HCT116 (cell line): ENCODE measurements at regions not wholly inside any gene's neighbourhood (a gene's known extent, or its start where the extent isn't known, plus 50 kb on each side); places are given as distances from the start of the nearest gene placed in this dataset.

ENCODE experiments used
- ATAC-seq: fragments of 200-7000 bp; cut with Tn5 transposase; 2 replicates; pipeline ENCODE4 v1.9.1; 2020; ENCODE audit warnings: mild to moderate bottlenecking, moderate library complexity
- BruUV-seq: library from RNA; stranded (reverse); fragments of 400-500 nt; replicated peaks from 2 replicates; lab custom pipeline; 2021; lab: Mats Ljungman, UMichigan
- CTCF ChIA-PET: fragments of 300-600 bp; sonication (Branson Sonifier 250); formaldehyde crosslinking; loops from one replicate; lab custom pipeline; 2021; ENCODE audit warnings: antibody characterized with exemption; lab: Charles Lee
- POLR2A ChIA-PET: fragments of 300-600, 350-600 bp; sonication (Branson Sonifier 250); formaldehyde crosslinking; loops from one replicate; lab custom pipeline; 2021; ENCODE audit warnings: antibody characterized with exemption; lab: Charles Lee
- RAD21 ChIA-PET, 2 experiments: fragments of 300-600 bp; sonication (Branson Sonifier 250); formaldehyde crosslinking; loops; one replicate each; lab custom pipeline; 2023; ENCODE audit warnings: low total read pairs in 2 of 2; ENCODE audit not compliant: uncharacterized antibody in 2 of 2, unreplicated experiment in 2 of 2, low non-redundant PET in 1 of 2; lab: Charles Lee
- DNase-seq: peaks from one replicate; pipeline ENCODE4 v3.0.0-alpha.2; 2010; ENCODE audit warnings: low read depth, low spot score
- H2AFZ ChIP-seq: fragments of 200-600 bp; shearing (Covaris generic), sonication (generic); 2 replicates; pipeline ENCODE4 v1.6.1; 2017; ENCODE audit warnings: low read depth, mixed run types, mixed read lengths, antibody characterized with exemption, low read length; ENCODE audit not compliant: poor library complexity, severe bottlenecking
- H3K27ac ChIP-seq: 2 replicates; pipeline ENCODE4 v1.5.1; 2012; ENCODE audit warnings: low read depth, low read length
- H3K27me3 ChIP-seq: fragments of 200-600 bp; sonication (generic); 2 replicates; pipeline ENCODE4 v1.6.1; 2016; ENCODE audit warnings: mixed run types, low read length, mixed read lengths; ENCODE audit not compliant: insufficient read depth
- H3K36me3 ChIP-seq, 2 experiments: fragments of 200-500 bp in 1 of 2; fragments of 200-600 bp in 1 of 2; sonication (Bioruptor generic) in 1 of 2; sonication (generic) in 1 of 2; 2 replicates each; pipeline versions ENCODE4 v1.5.1 to v1.6.1; 2014 to 2016; ENCODE audit warnings: low read length in 2 of 2, inconsistent platforms in 1 of 2, mixed read lengths in 1 of 2, mixed run types in 1 of 2; ENCODE audit not compliant: insufficient read depth in 2 of 2, control insufficient read depth in 1 of 2
- H3K4me1 ChIP-seq, 2 experiments: fragments of 200-600 bp in 1 of 2; sonication (generic) in 1 of 2; 2 replicates each; pipeline versions ENCODE4 v1.5.1 to v1.6.1; 2012 to 2017; ENCODE audit warnings: low read length in 2 of 2, inconsistent platforms in 1 of 2, mild to moderate bottlenecking in 1 of 2, mixed read lengths in 1 of 2, mixed run types in 1 of 2, moderate library complexity in 1 of 2; ENCODE audit not compliant: insufficient read depth in 2 of 2, control insufficient read depth in 1 of 2
- H3K4me2 ChIP-seq: fragments of 200-600 bp; sonication (generic); 2 replicates; pipeline ENCODE4 v1.6.1; 2017; ENCODE audit warnings: mixed run types, low read length, mixed read lengths
- H3K4me3 ChIP-seq, 2 experiments: fragments of 200-600 bp in 1 of 2; sonication (generic) in 1 of 2; replicated peaks in 1 of 2; 2 replicates each; pipeline ENCODE4 v1.5.1; 2011 to 2016; ENCODE audit warnings: low read length in 2 of 2, control low read depth in 1 of 2, low read depth in 1 of 2, mild to moderate bottlenecking in 1 of 2, mixed read lengths in 1 of 2, mixed run types in 1 of 2
- H3K79me2 ChIP-seq: fragments of 200-600 bp; sonication (generic); 2 replicates; pipeline ENCODE4 v1.6.1; 2017; ENCODE audit warnings: mild to moderate bottlenecking, mixed run types, low read length, moderate library complexity, mixed read lengths; ENCODE audit not compliant: insufficient read depth
- H3K9ac ChIP-seq: fragments of 200-600 bp; sonication (generic); 2 replicates; pipeline ENCODE4 v1.6.1; 2016; ENCODE audit warnings: low read length, mixed read lengths
- H3K9me2 ChIP-seq: fragments of 200-600 bp; sonication (generic), shearing (Covaris generic); 2 replicates; pipeline ENCODE4 v1.6.1; 2017; ENCODE audit warnings: mixed run types, mild to moderate bottlenecking, moderate library complexity; ENCODE audit not compliant: insufficient read depth
- H3K9me3 ChIP-seq, 2 experiments: fragments of 200-500 bp in 1 of 2; fragments of 200-600 bp in 1 of 2; sonication (Bioruptor generic) in 1 of 2; sonication (generic) in 1 of 2; 2 replicates each; pipeline ENCODE4 v1.6.1; 2014 to 2017; ENCODE audit warnings: low read length in 2 of 2, mixed read lengths in 2 of 2, inconsistent platforms in 1 of 2, low read depth in 1 of 2, mild to moderate bottlenecking in 1 of 2, mixed run types in 1 of 2, moderate library complexity in 1 of 2; ENCODE audit not compliant: control insufficient read depth in 1 of 2, insufficient read depth in 1 of 2
- H4K20me1 ChIP-seq: fragments of 200-600 bp; sonication (generic), shearing (Covaris generic); 2 replicates; pipeline ENCODE4 v1.6.1; 2017; ENCODE audit warnings: mixed run types, mild to moderate bottlenecking, moderate library complexity; ENCODE audit not compliant: insufficient read depth
- EZH2phosphoT487 ChIP-seq: fragments of 200-600 bp; IDR thresholded peaks from 2 replicates; pipeline ENCODE4 v1.6.1; 2018; ENCODE audit warnings: antibody characterized with exemption, borderline replicate concordance
- POLR2AphosphoS5 ChIP-seq: IDR thresholded peaks from 2 replicates; pipeline ENCODE4 v1.6.1; 2011; ENCODE audit warnings: mild to moderate bottlenecking, low read depth, low read length, moderate library complexity
- REST ChIP-seq: IDR thresholded peaks from 2 replicates; pipeline ENCODE4 v1.6.1; 2012; ENCODE audit warnings: low read depth
- SIN3A ChIP-seq: IDR thresholded peaks from 2 replicates; pipeline ENCODE4 v1.6.1; 2012; ENCODE audit warnings: low read depth
- SRF ChIP-seq: IDR thresholded peaks from 2 replicates; pipeline ENCODE4 v1.6.1; 2012; ENCODE audit warnings: low read depth
- intact Hi-C: fragments of 100-400 bp; cut with micrococcal nuclease; formaldehyde crosslinking; loops from 2 replicates; pipeline ENCODE4 v1.10.0; 2022

DNA sequence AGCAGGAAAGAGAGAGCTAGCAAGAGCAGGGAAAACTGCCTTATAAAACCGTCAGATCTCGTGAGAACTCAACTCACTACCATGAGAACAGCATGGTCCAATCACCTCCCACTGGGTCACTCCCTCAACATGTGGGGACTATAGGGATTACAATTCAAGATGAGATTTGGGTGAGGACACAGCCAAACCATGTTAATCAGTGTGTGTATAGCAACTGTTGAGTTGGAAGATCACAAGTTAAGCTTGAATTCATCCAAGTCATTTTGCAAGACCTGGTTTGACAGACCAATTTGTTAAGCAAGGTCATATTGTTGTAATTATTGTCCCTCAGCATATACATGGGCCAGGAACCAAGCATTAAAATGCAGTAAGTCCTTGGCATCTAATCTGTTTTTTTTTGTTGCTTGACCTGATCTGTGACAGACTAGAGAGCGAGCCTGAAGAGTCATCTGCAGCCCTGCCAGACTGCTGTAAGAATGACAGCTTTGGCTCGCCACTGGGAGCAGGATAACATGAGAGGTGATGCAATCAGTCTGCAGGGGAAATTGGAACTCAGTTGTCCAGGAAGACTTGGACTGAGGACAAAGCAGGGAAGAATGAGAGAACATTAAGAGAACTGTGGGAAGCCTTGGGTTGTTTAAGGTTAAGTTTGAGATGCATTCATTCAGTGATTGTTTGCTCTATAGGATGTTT lies 297.6 kb upstream of the SEL1L start (continued):
- TF ChIP-seq REST (no peak), EZH2phosphoT487 (no peak), SRF (no peak), POLR2AphosphoS5 (no peak)

- no peak overlapping the region for H3K4me2 ChIP-seq
- POLR2A ChIA-PET: no interaction called here
- H3K27ac ChIP-seq: no peak overlapping the region
- H3K4me1 ChIP-seq: no peaks in the 10 kb centered on the region
- H3K27me3 ChIP-seq: no peaks in the 10 kb centered on the region
- no TSS peak for BruUV-seq
- H3K79me2 ChIP-seq: no peaks in the 10 kb centered on the region
- no peak overlapping the region for H3K4me3 ChIP-seq
- CTCF ChIA-PET: no interaction called here
- H4K20me1 ChIP-seq: no peaks in the 10 kb centered on the region
- H3K36me3 ChIP-seq: no peaks in the 10 kb centered on the region; a peak in 1 of 4 replicates
- ATAC-seq (no peak), DNase-seq (no peak)
- no peak overlapping the region for H2AFZ ChIP-seq
- intact Hi-C loops: no loop called here
- H3K9me2 ChIP-seq: no peaks in the 10 kb centered on the region
- peaks cover 0 to 9% of the 10 kb centered on the region in 2 experiments; a peak in 2 of 4 replicates for H3K9me3 ChIP-seq
- H3K9ac ChIP-seq: no peak overlapping the region
- RAD21 ChIA-PET: no interaction called here
- TF ChIP-seq SIN3A: no peak
- TF ChIP-seq, all 23 proteins: peak for 0
These were observed 300.7 kb upstream of the SEL1L start for GRCh38 chr14:81834308-81834707.
